SH-SY5Y (cell line): ENCODE measurements at regions not wholly inside any gene's neighbourhood (a gene's known extent, or its start where the extent isn't known, plus 50 kb on each side); places are given as distances from the start of the nearest gene placed in this dataset.

Experiments
- GATA2 ChIP-seq: IDR thresholded peaks from 2 replicates; pipeline ENCODE4 v1.6.1; 2011; ENCODE audit warnings: mild to moderate bottlenecking, low read depth, low read length
- GATA3 ChIP-seq: IDR thresholded peaks from 2 replicates; pipeline ENCODE4 v1.6.1; 2011; ENCODE audit warnings: low read depth, mild to moderate bottlenecking, low read length, moderate library complexity

GRCh38 chr21:22209304-22209700 lies 1211.1 kb downstream of the NCAM2 start:
- TF ChIP-seq GATA3, result no peak
- no peak for TF ChIP-seq GATA2
